OCI-LY7 (cell line): ENCODE measurements at regions not wholly inside any gene's neighbourhood (a gene's known extent, or its start where the extent isn't known, plus 50 kb on each side); places are given as distances from the start of the nearest gene placed in this dataset.

Experiments used
- CTCF ChIP-seq: fragments of 200-600 bp; sonication (generic); conservative IDR thresholded peaks from 2 replicates; pipeline ENCODE4 v1.5.1; 2014; ENCODE audit warnings: mild to moderate bottlenecking, antibody characterized with exemption, low read length, moderate library complexity, mixed read lengths
- EZH2phosphoT487 ChIP-seq: fragments of 200-600 bp; sonication (generic); IDR thresholded peaks from 2 replicates; pipeline ENCODE4 v1.6.1; 2018; ENCODE audit warnings: low read depth, borderline replicate concordance, mild to moderate bottlenecking, mixed run types, antibody characterized with exemption, low read length, moderate library complexity, mixed read lengths

GRCh38 chr3:104933972-104934371 lies 432.7 kb upstream of the ALCAM start:
- TF ChIP-seq CTCF: no peak
- TF ChIP-seq EZH2phosphoT487: no peak
